ENCODE measurements at regions not wholly inside any gene's neighbourhood (a gene's known extent, or its start where the extent isn't known, plus 50 kb on each side); places are given as distances from the start of the nearest gene placed in this dataset.
"Not testable (repeated sequence)": the region's sequence is repeated elsewhere in the genome, so short reads cannot be mapped to it uniquely, and the experiment has no call there.

DNA sequence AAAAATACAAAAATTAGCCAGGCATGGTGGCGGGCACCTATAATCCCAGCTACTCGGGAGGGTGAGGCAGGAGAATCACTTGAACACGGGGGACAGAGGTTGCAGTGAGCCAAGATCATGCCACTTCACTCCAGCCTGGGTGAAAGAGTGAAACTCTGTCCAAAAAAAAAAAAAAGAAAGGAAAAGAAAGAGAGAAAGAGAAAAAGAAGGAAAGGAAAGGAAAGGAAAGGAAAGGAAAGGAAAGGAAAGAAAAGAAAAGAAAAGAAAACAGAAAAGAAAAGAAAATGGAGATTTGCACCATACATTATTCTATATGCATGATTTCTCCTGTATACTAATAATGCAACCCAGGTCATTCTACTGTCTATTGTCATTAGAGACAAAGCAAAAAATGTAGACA is 421.5 kb downstream of the PCDH19 start:
- DNase-seq (ENCODE audit: low spot score); FAIRE-seq: not testable (repeated sequence)

DNA sequence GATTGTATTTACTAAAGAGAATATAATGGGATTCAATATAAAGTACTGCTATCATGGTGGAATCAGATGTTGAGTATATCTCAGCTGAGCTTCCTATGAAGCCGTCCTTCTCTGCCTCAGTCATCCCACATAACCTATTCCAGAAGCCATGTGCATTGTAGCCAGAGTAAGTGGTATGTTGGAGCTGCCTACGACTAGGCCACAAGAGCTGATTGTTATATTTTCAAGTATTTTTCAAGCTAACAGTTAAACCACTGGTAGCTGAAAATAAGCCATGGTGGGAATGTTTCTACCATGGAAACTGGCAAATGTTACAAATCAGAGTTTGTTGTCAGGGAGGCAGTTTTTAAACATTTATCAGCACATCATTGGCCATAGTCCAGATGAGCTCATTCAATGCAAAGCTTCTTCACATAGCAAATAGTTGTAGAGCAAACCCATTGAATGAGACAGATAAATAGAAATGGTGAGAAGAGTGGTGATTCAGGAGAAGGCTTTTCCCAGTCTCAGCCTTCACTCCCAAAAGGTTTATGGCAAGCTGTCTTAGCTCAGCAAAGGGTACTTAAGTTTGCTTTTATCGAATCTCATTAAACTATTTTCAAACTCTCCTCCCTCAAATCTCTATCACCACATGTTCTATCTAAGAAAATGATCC is 436.4 kb downstream of the PCDH19 start:
- FAIRE-seq (no peak), DNase-seq (ENCODE audit: low spot score) (no peak)

- DNase-seq (ENCODE audit: low spot score): no peak
- FAIRE-seq: no peak
Measured at GRCh38 chrX:99939883-99940232, 470.2 kb downstream of the PCDH19 start.

GRCh38 chrX:99939206-99939882 is 470.7 kb downstream of the PCDH19 start:
- DNase-seq (ENCODE audit: low spot score); FAIRE-seq: not testable (repeated sequence)

DNA sequence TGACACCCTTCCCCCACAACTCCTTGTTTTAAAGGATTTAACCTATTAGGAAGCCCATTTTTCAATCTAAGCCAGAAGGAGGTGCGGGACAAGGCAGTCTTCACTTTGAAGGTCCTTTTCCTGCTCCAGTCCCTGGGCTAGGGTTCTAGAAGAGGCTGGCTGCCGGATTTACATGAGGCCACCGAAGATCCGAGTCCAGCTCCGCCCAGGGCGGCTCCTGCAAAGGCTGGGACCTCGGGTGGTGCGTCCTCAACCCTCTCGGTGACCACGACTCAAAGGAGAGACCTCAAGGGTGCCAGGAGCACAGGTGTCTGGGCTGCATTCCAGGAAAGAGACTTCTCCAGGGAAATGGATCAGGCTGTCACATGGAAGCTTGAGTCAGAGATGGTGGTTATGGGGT is 471.6 kb downstream of the PCDH19 start:
- DNase-seq (ENCODE audit: low spot score): no peak
- FAIRE-seq: no peak

- DNase-seq (ENCODE audit: low spot score) (no peak), FAIRE-seq (no peak)
Measured at GRCh38 chrX:99933865-99934264, 476.2 kb downstream of the PCDH19 start.

- DNase-seq (ENCODE audit: low spot score) (no peak), FAIRE-seq (no peak)
Measured at GRCh38 chrX:99914635-99915034, 495.4 kb downstream of the PCDH19 start.

- DNase-seq (ENCODE audit: low spot score): no peak
- FAIRE-seq: no peak
Measured at GRCh38 chrX:99913611-99914010, 496.5 kb downstream of the PCDH19 start.

DNA sequence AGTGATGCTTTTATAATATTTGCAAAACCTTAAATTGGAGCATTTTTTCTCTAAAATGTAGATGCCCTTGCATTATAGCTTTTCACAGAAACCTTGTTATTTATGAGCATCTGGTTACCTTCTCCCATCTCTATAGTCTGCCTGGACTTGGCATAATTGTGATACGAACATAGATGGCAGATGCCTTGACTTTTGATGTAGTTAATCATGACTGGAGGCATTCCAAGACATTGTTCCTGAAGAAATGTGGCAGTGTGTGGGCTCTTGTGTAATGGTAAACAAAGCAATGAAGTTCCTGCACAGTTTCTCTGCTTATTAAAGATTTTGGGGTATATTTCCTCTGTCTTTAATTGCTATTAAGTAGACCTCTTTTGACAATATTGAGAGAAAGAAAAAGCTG is 500.1 kb downstream of the PCDH19 start:
- DNase-seq (ENCODE audit: low spot score): no peak
- FAIRE-seq: no peak

GRCh38 chrX:99901091-99901490 is 509.0 kb downstream of the PCDH19 start:
- FAIRE-seq: no peak
- DNase-seq (ENCODE audit: low spot score): no peak

GRCh38 chrX:99887918-99888317 is 522.2 kb downstream of the PCDH19 start:
- FAIRE-seq (no peak), DNase-seq (ENCODE audit: low spot score) (no peak)

- DNase-seq (ENCODE audit: low spot score) (no peak), FAIRE-seq (no peak)
Measured at GRCh38 chrX:99857455-99857854, 552.6 kb downstream of the PCDH19 start.

DNA sequence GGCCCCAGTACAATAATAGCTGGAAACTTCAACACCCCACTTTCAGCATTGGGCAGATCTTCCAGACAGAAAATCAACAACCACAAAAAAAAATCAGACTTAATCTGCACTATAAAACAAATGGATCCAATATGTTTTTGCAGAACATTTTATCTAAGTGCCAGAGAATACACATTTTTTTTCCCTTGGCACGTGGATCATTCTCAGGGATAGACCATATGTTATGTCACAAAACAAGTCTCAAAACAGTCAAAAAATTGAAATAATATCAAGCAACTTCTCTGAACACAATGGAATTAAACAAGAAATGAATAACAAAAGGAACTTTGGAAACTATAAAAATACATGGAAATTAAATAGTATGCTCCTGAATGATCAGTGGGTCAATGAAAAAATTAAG is 576.3 kb downstream of the PCDH19 start:
- FAIRE-seq: no peak

GRCh38 chrX:99820197-99820596 is 589.9 kb downstream of the PCDH19 start:
- no peak for FAIRE-seq

More for the DNA sequence above, 576.3 kb downstream of the PCDH19 start:
- DNase-seq (ENCODE audit: low spot score): no peak

GRCh38 chrX:99800016-99800415 is 610.1 kb downstream of the PCDH19 start:
- FAIRE-seq (no peak), DNase-seq (ENCODE audit: low spot score) (no peak)

More at GRCh38 chrX:99820197-99820596, 589.9 kb downstream of the PCDH19 start:
- DNase-seq (ENCODE audit: low spot score): no peak

DNA sequence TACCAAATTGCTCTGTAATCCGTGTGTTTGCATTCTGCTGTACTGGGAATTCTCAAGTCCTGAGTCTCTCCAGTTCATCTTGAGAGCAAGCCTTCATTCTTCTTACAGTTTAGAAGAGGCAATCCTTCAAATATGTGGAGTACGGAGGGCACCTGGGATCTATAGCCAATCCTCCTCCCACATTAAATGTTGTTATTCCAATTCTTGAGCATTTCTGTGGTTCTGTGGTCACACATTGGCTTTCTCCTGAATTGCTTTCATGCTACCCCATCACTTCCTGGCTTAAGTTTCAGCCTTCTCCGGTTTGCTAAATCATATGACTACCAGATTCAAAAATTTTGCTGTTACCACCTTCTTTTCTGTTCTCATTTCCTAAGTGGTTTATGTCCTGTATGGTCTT is 611.1 kb downstream of the PCDH19 start:
- FAIRE-seq: no peak
- no peak for DNase-seq (ENCODE audit: low spot score)

DNA sequence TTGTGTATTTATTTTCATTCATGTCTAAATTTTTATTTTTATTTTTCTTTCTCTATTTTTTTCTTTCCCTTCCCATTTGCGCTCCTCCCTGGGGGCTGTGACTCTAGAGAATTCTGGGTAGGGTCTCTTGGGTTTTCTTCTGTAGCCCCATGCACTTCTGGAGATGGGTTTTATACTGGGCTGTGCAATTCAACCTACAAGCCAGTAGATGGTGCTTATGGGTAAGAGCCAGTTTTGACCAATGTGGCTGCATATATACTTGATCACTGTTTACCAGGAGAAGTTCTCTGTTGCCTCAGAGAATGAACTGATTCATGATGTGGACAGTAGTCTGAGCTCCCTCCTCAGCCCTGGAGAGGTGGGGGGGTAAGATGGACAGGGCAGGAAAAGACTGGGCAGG is 614.6 kb downstream of the PCDH19 start:
- no peak for FAIRE-seq
- DNase-seq (ENCODE audit: low spot score): no peak

DNA sequence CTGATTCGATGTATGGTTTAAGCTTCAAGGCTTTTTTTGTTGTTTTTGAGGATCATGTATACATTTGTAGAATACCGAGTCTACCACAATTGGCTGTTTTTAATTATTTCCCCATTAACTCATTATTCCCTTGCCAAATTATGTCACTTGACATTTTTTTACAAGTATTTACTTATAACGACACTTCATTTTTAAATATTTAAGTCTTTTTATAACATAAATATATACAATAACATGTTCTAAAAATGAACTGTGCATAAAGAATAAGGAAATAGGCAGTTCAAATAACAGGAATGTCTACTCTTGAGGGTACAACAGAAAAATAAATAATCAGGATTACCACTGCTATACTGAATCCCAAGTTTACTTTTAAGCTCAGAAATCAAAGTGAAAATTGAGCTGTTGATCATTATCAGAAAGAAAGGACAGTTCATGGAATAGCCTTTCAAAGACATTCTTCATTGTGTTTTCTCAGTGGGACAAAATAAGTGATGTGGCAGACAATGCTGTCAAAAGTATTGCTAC is 627.5 kb downstream of the PCDH19 start:
- no peak for FAIRE-seq
- DNase-seq (ENCODE audit: low spot score): no peak

DNA sequence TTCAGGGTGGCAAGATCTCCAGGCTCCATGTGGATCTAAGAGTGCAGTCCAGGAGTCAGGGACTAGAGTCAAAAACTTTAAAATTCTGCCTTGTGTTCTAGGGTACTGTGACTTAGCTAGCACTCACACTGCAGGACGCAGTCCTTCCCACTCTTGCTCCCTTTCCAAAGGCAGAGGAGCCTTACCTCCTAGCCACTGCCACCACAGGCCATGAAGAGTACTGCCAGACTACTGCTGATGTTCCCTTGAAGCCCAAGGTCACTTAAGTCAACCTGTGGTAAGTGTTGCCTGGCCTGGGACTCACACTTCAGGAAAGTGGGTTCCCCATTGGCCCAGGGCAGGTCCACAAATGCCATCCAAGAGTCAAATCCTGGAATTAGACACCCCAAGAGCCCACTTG is 632.2 kb downstream of the PCDH19 start:
- FAIRE-seq: no peak

DNA sequence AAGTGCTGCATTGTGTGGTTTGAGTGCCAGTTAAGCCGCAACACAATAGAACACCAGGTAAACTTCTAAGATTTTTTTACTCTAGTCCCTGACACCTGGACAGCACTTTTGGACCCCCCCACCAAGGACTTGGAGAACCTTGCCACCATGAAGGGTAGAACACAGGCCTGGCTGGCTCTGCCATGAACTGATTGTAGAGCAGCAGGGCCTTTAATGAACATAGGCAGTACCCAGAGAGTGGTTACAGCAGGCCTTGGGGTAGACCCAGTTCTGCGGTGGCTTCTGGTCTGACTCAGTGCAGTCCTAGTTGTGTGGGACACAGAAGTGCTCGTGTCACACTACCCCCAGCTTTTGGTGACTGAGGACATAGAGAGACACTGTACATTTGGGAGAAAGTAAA is 648.3 kb downstream of the PCDH19 start:
- DNase-seq (ENCODE audit: low spot score) (no peak), FAIRE-seq (no peak)

More for the DNA sequence above, 632.2 kb downstream of the PCDH19 start:
- DNase-seq (ENCODE audit: low spot score): no peak

DNA sequence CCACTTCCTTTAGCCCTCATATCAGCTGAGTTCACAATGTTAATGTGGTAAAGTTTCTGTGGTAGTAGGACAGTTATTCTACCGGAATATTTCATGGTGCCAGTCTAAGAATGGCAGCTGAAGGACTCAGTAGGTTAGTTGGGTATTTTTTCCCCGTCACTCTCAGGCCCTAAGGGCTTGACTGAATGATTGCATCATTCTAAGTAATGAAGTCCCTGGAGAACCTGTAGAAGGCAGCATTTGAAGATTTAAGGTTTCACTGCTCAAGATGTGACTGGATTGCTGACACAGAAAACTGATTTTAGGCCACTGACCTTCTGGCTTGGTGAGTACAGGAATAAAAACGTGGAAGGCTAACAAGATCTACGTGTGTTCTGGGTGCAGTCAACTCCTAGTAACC is 657.3 kb downstream of the PCDH19 start:
- FAIRE-seq: no peak
- DNase-seq (ENCODE audit: low spot score): no peak

- FAIRE-seq (no peak), DNase-seq (ENCODE audit: low spot score) (no peak)
Measured at GRCh38 chrX:99750721-99751120, 659.4 kb downstream of the PCDH19 start.

- FAIRE-seq (no peak), DNase-seq (ENCODE audit: low spot score) (no peak)
Measured at GRCh38 chrX:99722094-99722493, 688.0 kb downstream of the PCDH19 start.
